Activated B cell treated with CpG ODN at 0.5 μM for 24 hours (primary cell): ENCODE measurements at regions not wholly inside any gene's neighbourhood (a gene's known extent, or its start where the extent isn't known, plus 50 kb on each side); places are given as distances from the start of the nearest gene placed in this dataset.

Experiments used
- ATAC-seq: fragments of 200-7000 bp; cut with Tn5 transposase; one replicate; pipeline ENCODE4 v1.10.0; 2021; ENCODE audit warnings: low read depth, mild to moderate bottlenecking, moderate library complexity
- CTCF ChIA-PET: fragments of 350-600 bp; sonication (Branson Sonifier 250); formaldehyde crosslinking; loops from one replicate; lab custom pipeline; 2021; ENCODE audit warnings: antibody characterized with exemption; lab: Charles Lee
- POLR2A ChIA-PET: fragments of 350-600 bp; sonication (Branson Sonifier 250); formaldehyde crosslinking; loops from one replicate; lab custom pipeline; 2021; ENCODE audit warnings: antibody characterized with exemption; lab: Charles Lee
- DNase-seq: peaks from one replicate; pipeline ENCODE4 v3.0.0; 2022
- H3K27ac Mint-ChIP-seq: one replicate; pipeline ENCODE4 v1.8.0; 2020; ENCODE audit warnings: mixed read lengths
- H3K27me3 Mint-ChIP-seq: one replicate; pipeline ENCODE4 v1.8.0; 2021; ENCODE audit warnings: mixed read lengths
- H3K36me3 Mint-ChIP-seq: one replicate; pipeline ENCODE4 v1.8.0; 2021; ENCODE audit warnings: low read depth, mixed read lengths
- H3K4me1 Mint-ChIP-seq: one replicate; pipeline ENCODE4 v1.8.0; 2021; ENCODE audit warnings: mixed read lengths
- H3K4me3 Mint-ChIP-seq: one replicate; pipeline ENCODE4 v1.8.0; 2020; ENCODE audit warnings: mild to moderate bottlenecking, mixed read lengths
- H3K9me3 Mint-ChIP-seq: one replicate; pipeline ENCODE4 v1.8.0; 2020; ENCODE audit warnings: mixed read lengths
- intact Hi-C: fragments of 100-400 bp; cut with micrococcal nuclease; formaldehyde crosslinking; loops from one replicate; pipeline ENCODE4 v1.15.1; 2024
- TF ChIP-seq, protein P1 (sequence below): fragments of 200-600 bp; IDR thresholded peaks from one replicate; pipeline ENCODE4 v1.8.0; 2022; ENCODE audit warnings: antibody characterized with exemption, mild to moderate bottlenecking

- Mint-ChIP-seq H3K4me1 (no peaks in the 10 kb centered on the region), H3K9me3 (no peaks in the 10 kb centered on the region), H3K4me3 (no peak overlapping the region), H3K36me3 (no peaks in the 10 kb centered on the region), H3K27me3 (no peaks in the 10 kb centered on the region), H3K27ac (no peak overlapping the region)
- ChIA-PET CTCF (no interaction called here), POLR2A (interaction anchor here (0.6 kb wide), 1 partner anchor 15 kb away, joined by 5 read pairs; no protein-coding TSS in a partner anchor)
- intact Hi-C loops: no loop called here
- ATAC-seq: no peak
- no peak for DNase-seq
- TF ChIP-seq, protein P1, sequence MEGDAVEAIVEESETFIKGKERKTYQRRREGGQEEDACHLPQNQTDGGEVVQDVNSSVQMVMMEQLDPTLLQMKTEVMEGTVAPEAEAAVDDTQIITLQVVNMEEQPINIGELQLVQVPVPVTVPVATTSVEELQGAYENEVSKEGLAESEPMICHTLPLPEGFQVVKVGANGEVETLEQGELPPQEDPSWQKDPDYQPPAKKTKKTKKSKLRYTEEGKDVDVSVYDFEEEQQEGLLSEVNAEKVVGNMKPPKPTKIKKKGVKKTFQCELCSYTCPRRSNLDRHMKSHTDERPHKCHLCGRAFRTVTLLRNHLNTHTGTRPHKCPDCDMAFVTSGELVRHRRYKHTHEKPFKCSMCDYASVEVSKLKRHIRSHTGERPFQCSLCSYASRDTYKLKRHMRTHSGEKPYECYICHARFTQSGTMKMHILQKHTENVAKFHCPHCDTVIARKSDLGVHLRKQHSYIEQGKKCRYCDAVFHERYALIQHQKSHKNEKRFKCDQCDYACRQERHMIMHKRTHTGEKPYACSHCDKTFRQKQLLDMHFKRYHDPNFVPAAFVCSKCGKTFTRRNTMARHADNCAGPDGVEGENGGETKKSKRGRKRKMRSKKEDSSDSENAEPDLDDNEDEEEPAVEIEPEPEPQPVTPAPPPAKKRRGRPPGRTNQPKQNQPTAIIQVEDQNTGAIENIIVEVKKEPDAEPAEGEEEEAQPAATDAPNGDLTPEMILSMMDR: no peak
Observed at GRCh38 chr18:3333056-3333720, 71.3 kb downstream of the MYL12B start.

DNA sequence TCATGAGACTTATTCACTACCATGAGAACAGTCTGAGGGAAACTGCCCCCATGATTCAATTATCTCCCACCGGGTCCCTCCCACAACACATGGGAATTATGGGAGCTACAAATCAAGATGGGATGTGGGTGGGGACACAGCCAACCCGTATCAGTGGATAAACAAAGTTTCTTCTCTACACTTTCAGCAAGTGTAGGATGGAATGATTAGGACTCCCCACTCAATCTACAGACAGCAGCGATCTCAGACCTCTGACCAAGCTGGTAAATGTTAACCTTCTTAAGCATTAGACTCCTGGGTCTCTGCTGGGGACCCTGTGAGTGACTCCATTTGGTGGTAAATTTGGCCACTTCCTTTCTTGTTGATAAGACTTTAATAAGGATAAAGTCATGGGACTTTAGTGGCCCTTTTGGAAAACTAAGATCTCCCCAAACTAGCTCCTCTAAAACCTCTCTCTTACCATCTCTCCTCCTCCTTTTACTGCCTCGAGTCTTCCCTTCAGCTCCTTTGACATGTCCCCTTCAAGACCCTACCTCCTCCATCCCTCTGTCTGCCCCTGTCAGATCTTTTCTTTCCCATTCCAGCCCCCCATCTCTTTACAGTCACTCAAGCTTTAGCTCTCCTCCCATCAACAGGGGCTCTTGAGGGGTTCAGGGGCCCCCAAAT lies 71.9 kb downstream of the MYL12B start:
- TF ChIP-seq, protein P1: no peak
- ChIA-PET POLR2A (interaction anchor here (0.6 kb wide), 1 partner anchor 15 kb away, joined by 5 read pairs; no protein-coding TSS in a partner anchor), CTCF (no interaction called here)
- H3K4me3 Mint-ChIP-seq: no peak overlapping the region
- ATAC-seq (no peak), DNase-seq (no peak)
- H3K27me3 Mint-ChIP-seq: no peaks in the 10 kb centered on the region
- H3K4me1 Mint-ChIP-seq: no peaks in the 10 kb centered on the region
- H3K27ac Mint-ChIP-seq: no peak overlapping the region
- intact Hi-C loops: no loop called here
- H3K9me3 Mint-ChIP-seq: no peaks in the 10 kb centered on the region
- H3K36me3 Mint-ChIP-seq: no peaks in the 10 kb centered on the region

GRCh38 chr18:3340015-3340681 lies 78.2 kb downstream of the MYL12B start:
- POLR2A ChIA-PET: no interaction called here

DNA sequence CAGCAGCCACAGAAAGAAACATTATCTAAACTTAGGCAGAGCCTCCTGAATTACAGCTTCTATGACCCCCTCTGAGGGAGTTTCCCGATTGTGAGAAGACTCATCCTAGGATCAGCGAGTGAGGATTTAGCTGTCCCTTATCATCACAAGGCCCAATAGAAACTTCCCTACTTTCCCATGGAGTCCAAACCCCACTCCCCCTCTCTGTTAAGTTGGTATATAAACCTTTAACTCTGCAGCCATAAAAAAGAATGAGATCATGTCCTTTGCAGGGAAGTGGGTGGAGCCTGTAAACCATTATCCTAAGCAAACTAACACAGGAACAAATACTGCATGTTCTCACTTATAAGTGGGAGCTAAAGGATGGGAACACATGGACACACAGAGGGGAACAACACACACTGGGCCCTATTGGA lies 78.8 kb downstream of the MYL12B start:
- POLR2A ChIA-PET: no interaction called here
- intact Hi-C loops: no loop called here
- H3K9me3 Mint-ChIP-seq: no peaks in the 10 kb centered on the region
- H3K36me3 Mint-ChIP-seq: no peaks in the 10 kb centered on the region
- no peaks in the 10 kb centered on the region for H3K4me1 Mint-ChIP-seq
- H3K27me3 Mint-ChIP-seq: no peaks in the 10 kb centered on the region
- H3K27ac Mint-ChIP-seq: no peak overlapping the region
- H3K4me3 Mint-ChIP-seq: no peak overlapping the region
- ATAC-seq (no peak), DNase-seq (no peak)
- CTCF ChIA-PET: no interaction called here
- TF ChIP-seq, protein P1: no peak

More at GRCh38 chr18:3340015-3340681, 78.2 kb downstream of the MYL12B start:
- TF ChIP-seq, protein P1: no peak
- DNase-seq (no peak), ATAC-seq (no peak)
- no peak overlapping the region for H3K27ac Mint-ChIP-seq
- H3K4me3 Mint-ChIP-seq: no peak overlapping the region
- H3K9me3 Mint-ChIP-seq: no peaks in the 10 kb centered on the region
- H3K36me3 Mint-ChIP-seq: no peaks in the 10 kb centered on the region
- CTCF ChIA-PET: no interaction called here
- intact Hi-C loops: no loop called here
- H3K4me1 Mint-ChIP-seq: no peaks in the 10 kb centered on the region
- no peaks in the 10 kb centered on the region for H3K27me3 Mint-ChIP-seq

DNA sequence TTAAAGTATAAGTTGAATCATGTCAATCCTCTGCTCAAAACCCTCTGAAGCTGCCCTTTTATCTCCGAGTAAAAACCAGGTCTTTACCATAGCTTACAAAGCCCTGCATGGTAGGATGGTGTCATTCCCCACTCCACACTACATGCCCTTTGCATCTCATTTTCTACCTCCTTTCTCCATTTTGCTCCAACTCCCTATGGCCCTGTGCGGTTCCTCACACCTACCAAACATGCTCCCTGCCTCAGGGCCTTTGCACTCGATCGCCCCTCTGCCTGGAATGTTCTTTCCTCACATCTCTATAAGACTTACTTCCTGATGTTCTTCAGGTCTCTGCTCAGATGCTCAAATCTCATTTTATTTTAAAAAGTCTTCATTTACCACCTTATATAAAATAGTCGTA lies 80.7 kb downstream of the MYL12B start:
- TF ChIP-seq, protein P1: no peak
- ATAC-seq (no peak), DNase-seq (no peak)
- Mint-ChIP-seq H3K36me3 (no peaks in the 10 kb centered on the region), H3K27me3 (no peaks in the 10 kb centered on the region), H3K4me3 (no peak overlapping the region), H3K9me3 (no peaks in the 10 kb centered on the region), H3K4me1 (no peaks in the 10 kb centered on the region), H3K27ac (no peak overlapping the region)
- intact Hi-C loops: no loop called here
- CTCF ChIA-PET: no interaction called here
- POLR2A ChIA-PET: no interaction called here
